K562 (cell line): ENCODE measurements at regions not wholly inside any gene's neighbourhood (a gene's known extent, or its start where the extent isn't known, plus 50 kb on each side); places are given as distances from the start of the nearest gene placed in this dataset.
"Not testable (repeated sequence)": the region's sequence is repeated elsewhere in the genome, so short reads cannot be mapped to it uniquely, and the experiment has no call there.

Source experiments
- ATAC-seq: fragments of 200-7000 bp; cut with Tn5 transposase; 3 replicates; pipeline ENCODE4 v1.9.1; 2020; ENCODE audit warnings: moderate library complexity
- BruUV-seq: library from RNA; stranded (reverse); fragments of 400-500 nt; replicated peaks from 2 replicates; lab custom pipeline; 2021; lab: Mats Ljungman, UMichigan
- CTCF ChIA-PET: fragments of 300-600 bp; formaldehyde crosslinking; extraction: SDS; loops from one replicate; lab custom pipeline; 2021; ENCODE audit warnings: low intra/inter-chr PET ratio; lab: Yijun Ruan, JAX
- POLR2A ChIA-PET: fragments of 300-600, 350-650 bp; sonication (Branson Sonifier 250); formaldehyde crosslinking; extraction: SDS; loops from one replicate; lab custom pipeline; 2021; ENCODE audit warnings: antibody characterized with exemption, inconsistent platforms; lab: Yijun Ruan, JAX
- DNase-seq, 4 experiments: peaks; one replicate each; pipeline versions ENCODE4 v3.0.0 to v3.0.0-alpha.2; 2011 to 2018; ENCODE audit warnings: low spot score in 3 of 4, mixed read lengths in 3 of 4; ENCODE audit errors: extremely low read depth in 1 of 4
- FAIRE-seq: peaks from 2 replicates; lab custom pipeline; 2011; peaks lifted over from hg19 to GRCh38; lab: Jason Lieb, UNC
- H2AFZ ChIP-seq: 2 replicates; pipeline ENCODE4 v1.6.0; 2011; ENCODE audit warnings: low read depth, low read length, control low read depth, inconsistent platforms
- H3K27ac ChIP-seq: fragments of 200-600 bp; 3 replicates; pipeline ENCODE4 v1.8.0; 2011; ENCODE audit warnings: low read depth, mild to moderate bottlenecking, control low read depth, inconsistent platforms, low read length, moderate library complexity, mixed read lengths; ENCODE audit errors: extremely low read depth
- H3K27me3 ChIP-seq, 2 experiments: fragments of 300-600 bp in 1 of 2; 2 replicates in 1 of 2; 3 replicates in 1 of 2; pipeline versions ENCODE4 v1.6.0 to v1.8.0; 2011; ENCODE audit warnings: inconsistent platforms in 2 of 2, low read length in 2 of 2, mild to moderate bottlenecking in 1 of 2, mixed read lengths in 1 of 2, moderate library complexity in 1 of 2; ENCODE audit not compliant: control insufficient read depth in 2 of 2, insufficient read depth in 2 of 2
- H3K36me3 ChIP-seq: fragments of 300-600 bp; 3 replicates; pipeline ENCODE4 v1.8.0; 2011; ENCODE audit warnings: mild to moderate bottlenecking, low read length, inconsistent platforms; ENCODE audit not compliant: control insufficient read depth, insufficient read depth
- H3K4me1 ChIP-seq, 2 experiments: fragments of 200-600 bp in 1 of 2; replicated peaks in 1 of 2; 2 replicates in 1 of 2; 3 replicates in 1 of 2; pipeline versions ENCODE4 v1.5.1 to v1.8.0; 2011; ENCODE audit warnings: inconsistent platforms in 2 of 2, low read length in 2 of 2, mild to moderate bottlenecking in 1 of 2, mixed read lengths in 1 of 2, moderate library complexity in 1 of 2; ENCODE audit not compliant: control insufficient read depth in 2 of 2, insufficient read depth in 2 of 2
- H3K4me2 ChIP-seq: 2 replicates; pipeline ENCODE4 v1.6.1; 2011; ENCODE audit warnings: low read length, control low read depth, inconsistent platforms, mixed read lengths; ENCODE audit not compliant: insufficient read depth
- H3K4me3 ChIP-seq: fragments of 200-600 bp; sonication (generic), shearing (Covaris generic); 2 replicates; pipeline ENCODE4 v1.5.1; 2016; ENCODE audit warnings: control low read depth, inconsistent platforms
- H3K79me2 ChIP-seq: fragments of 200-600 bp; 3 replicates; pipeline ENCODE4 v1.8.0; 2011; ENCODE audit warnings: low read length, inconsistent platforms; ENCODE audit not compliant: control insufficient read depth, insufficient read depth
- H3K9ac ChIP-seq, 2 experiments: 2 replicates each; pipeline versions ENCODE4 v1.6.0 to v1.6.1; 2011; ENCODE audit warnings: low read depth in 2 of 2, low read length in 2 of 2, control low read depth in 1 of 2, inconsistent platforms in 1 of 2, mild to moderate bottlenecking in 1 of 2, mixed read lengths in 1 of 2; ENCODE audit not compliant: insufficient read depth in 1 of 2
- H3K9me1 ChIP-seq: one replicate; pipeline ENCODE4 v1.6.0; 2011; ENCODE audit warnings: inconsistent platforms, mild to moderate bottlenecking, low read length, moderate library complexity; ENCODE audit not compliant: control insufficient read depth, insufficient read depth
- H3K9me3 ChIP-seq: replicated peaks from 2 replicates; pipeline ENCODE4 v1.5.1; 2011; ENCODE audit warnings: low read depth, low read length, inconsistent platforms; ENCODE audit not compliant: control insufficient read depth, insufficient read depth
- H4K20me1 ChIP-seq: replicated peaks from 2 replicates; pipeline ENCODE4 v1.6.1; 2011; ENCODE audit warnings: low read length, inconsistent platforms, mixed read lengths; ENCODE audit not compliant: control insufficient read depth, insufficient read depth
- POLR2G ChIP-seq: fragments of 200-400 bp; formaldehyde crosslinking; IDR thresholded peaks from 2 replicates; pipeline ENCODE4 v1.6.1; 2017; ENCODE audit warnings: low read depth, mild to moderate bottlenecking, antibody characterized with exemption, low read length, moderate library complexity
- RBFOX2 ChIP-seq: fragments of 200-400 bp; formaldehyde crosslinking; IDR thresholded peaks from 2 replicates; pipeline ENCODE4 v1.6.1; 2017; ENCODE audit warnings: low read depth, mild to moderate bottlenecking, low read length, moderate library complexity
- WGBS: fragments of 100-300 bp; shearing (Covaris generic); methylation state at CpG from one replicate; pipeline ENCODE4 v1.1.6; 2016; ENCODE audit warnings: low coverage, mixed read lengths; ENCODE audit not compliant: insufficient coverage; ENCODE audit errors: missing lambda C conversion rate; 5-methylcytosine and 5-hydroxymethylcytosine counted together
- in situ Hi-C: fragments of 300-500 bp; cut with MboI; formaldehyde crosslinking; loops from 4 replicates; pipeline ENCODE4 v1.15.0; 2018; ENCODE audit warnings: inconsistent platforms, mixed read lengths
- intact Hi-C: fragments of 100-400 bp; cut with micrococcal nuclease; formaldehyde crosslinking; loops from 2 replicates; pipeline ENCODE4 v1.14.2; 2022
- TF ChIP-seq, protein P1 (sequence below): sonication (generic); formaldehyde crosslinking; IDR thresholded peaks from 2 replicates; pipeline ENCODE4 v1.8.1; 2023; ENCODE audit warnings: mild to moderate bottlenecking, missing genetic modification reagents

DNA sequence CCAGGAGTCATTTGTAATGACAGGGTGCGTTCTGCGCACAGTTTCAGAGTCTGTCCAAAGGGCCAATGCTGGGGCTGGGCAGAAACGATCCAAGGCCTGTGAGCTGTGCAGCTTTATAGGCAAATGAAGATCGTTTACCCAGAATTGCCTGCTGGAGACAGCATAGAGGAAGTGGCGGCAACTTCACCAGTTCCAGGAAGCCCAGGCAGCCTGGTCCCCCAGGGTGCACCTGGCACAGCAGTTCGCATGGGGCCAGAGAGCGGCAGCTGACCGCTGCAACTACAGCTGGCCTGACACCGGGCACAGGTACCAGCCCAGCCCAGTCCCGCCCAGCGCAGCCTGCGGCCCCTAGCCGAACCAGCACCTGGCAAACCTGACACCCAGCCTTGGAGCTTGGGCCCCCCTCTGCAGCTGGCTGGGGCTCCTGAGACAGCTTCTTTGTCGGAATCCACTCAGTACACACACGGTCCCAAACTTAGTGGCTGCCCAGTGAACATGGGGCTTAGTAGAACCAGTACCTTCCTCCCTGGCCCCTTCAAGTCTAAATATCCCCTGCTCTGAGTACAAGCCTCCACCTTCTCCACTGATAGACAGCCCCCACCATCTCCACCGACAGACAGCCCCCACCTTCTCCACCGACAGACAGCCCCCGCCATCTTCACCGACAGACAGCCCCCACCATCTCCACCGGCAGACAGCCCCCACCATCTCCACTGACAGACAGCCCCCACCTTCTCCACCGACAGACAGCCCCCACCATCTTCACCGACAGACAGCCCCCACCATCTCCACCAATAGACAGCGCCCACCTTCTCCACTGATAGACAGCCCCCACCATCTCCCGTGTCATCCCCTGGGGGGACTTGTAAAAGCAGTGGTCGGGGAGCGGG lies 62.7 kb upstream of the SPN start:
- peak in 2 of 4 experiments; percentile 5 to 12 for DNase-seq
- H3K4me2 ChIP-seq, H3K9me1 ChIP-seq, CTCF ChIA-PET, in situ Hi-C loops, BruUV-seq, H3K27ac ChIP-seq, H3K9me3 ChIP-seq, intact Hi-C loops, H3K27me3 ChIP-seq, ATAC-seq, POLR2A ChIA-PET, FAIRE-seq, H3K4me3 ChIP-seq, H2AFZ ChIP-seq: not testable (repeated sequence)
- Histone ChIP-seq H3K79me2 (peaks cover 84% of the 10 kb centered on the region), H4K20me1 (peaks cover 17% of the 10 kb centered on the region; the same call in 1 of the 2 replicates), H3K9ac (peak overlapping the region in 1 of 2 experiments; percentile 52; a peak in 2 of 4 replicates), H3K4me1 (peaks cover 5 to 40% of the 10 kb centered on the region in 2 experiments; a peak in 4 of 5 replicates), H3K36me3 (peaks cover 31% of the 10 kb centered on the region; the same call in 1 of the 3 replicates)
- 81% methylated on average over 20 of the region's 26 CpGs for WGBS
- TF ChIP-seq RBFOX2 (peak; percentile 52), POLR2G (0 out of 2 replicates have a peak, but pooled peaks have one; percentile 25)

DNA sequence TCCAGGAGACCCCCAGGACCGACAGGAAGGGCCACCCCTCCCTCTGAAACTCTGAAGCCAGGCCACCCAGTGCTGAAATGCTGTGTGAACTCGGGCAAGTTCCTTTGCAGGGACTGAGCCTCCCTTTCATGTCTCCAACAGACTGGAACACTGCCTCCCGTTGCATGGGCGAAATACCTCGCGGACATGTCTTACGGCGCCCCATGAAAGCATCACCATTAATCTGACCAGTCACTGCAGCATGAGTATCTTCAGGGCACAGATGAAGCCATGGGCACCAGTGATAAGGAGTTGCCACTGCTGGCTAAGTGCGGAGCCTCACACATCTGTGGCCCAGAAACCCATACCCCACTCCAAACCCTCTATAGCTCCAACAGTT lies 60.8 kb upstream of the SPN start:
- Histone ChIP-seq H4K20me1 (peaks cover 17% of the 10 kb centered on the region; the same call in 1 of the 2 replicates), H3K36me3 (peaks cover 38% of the 10 kb centered on the region; the same call in 1 of the 3 replicates), H3K79me2 (peaks cover 88% of the 10 kb centered on the region), H3K4me1 (peaks cover 9 to 54% of the 10 kb centered on the region in 2 experiments; a peak in 4 of 5 replicates)
- H3K9me1 ChIP-seq, H2AFZ ChIP-seq, BruUV-seq, intact Hi-C loops, H3K27ac ChIP-seq, H3K4me2 ChIP-seq, POLR2A ChIA-PET, DNase-seq, ATAC-seq, FAIRE-seq, H3K9ac ChIP-seq, in situ Hi-C loops, H3K4me3 ChIP-seq, CTCF ChIA-PET: not testable (repeated sequence)
- WGBS: 75% methylated on average over 8 of the region's 9 CpGs
- TF ChIP-seq, protein P1, sequence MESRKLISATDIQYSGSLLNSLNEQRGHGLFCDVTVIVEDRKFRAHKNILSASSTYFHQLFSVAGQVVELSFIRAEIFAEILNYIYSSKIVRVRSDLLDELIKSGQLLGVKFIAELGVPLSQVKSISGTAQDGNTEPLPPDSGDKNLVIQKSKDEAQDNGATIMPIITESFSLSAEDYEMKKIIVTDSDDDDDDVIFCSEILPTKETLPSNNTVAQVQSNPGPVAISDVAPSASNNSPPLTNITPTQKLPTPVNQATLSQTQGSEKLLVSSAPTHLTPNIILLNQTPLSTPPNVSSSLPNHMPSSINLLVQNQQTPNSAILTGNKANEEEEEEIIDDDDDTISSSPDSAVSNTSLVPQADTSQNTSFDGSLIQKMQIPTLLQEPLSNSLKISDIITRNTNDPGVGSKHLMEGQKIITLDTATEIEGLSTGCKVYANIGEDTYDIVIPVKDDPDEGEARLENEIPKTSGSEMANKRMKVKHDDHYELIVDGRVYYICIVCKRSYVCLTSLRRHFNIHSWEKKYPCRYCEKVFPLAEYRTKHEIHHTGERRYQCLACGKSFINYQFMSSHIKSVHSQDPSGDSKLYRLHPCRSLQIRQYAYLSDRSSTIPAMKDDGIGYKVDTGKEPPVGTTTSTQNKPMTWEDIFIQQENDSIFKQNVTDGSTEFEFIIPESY (CRISPR knock-in tag): peak; percentile 87
- TF ChIP-seq, all 486 proteins: peak for 1; not testable (repeated sequence) for 485
- not testable (repeated sequence) for H3K9me3 ChIP-seq, H3K27me3 ChIP-seq
